Midbrain (tissue), 1 donor: ENCODE measurements at regions not wholly inside any gene's neighbourhood (a gene's known extent, or its start where the extent isn't known, plus 50 kb on each side); places are given as distances from the start of the nearest gene placed in this dataset.
A peak's percentile ranks its signal among the peaks of the same experiment; 100 is the strongest.
"Not testable (repeated sequence)": the region's sequence is repeated elsewhere in the genome, so short reads cannot be mapped to it uniquely, and the experiment has no call there.

Source experiments
- DNase-seq: peaks from one replicate; lab custom pipeline; 2025; lab: John Stamatoyannopoulos, UW

DNA sequence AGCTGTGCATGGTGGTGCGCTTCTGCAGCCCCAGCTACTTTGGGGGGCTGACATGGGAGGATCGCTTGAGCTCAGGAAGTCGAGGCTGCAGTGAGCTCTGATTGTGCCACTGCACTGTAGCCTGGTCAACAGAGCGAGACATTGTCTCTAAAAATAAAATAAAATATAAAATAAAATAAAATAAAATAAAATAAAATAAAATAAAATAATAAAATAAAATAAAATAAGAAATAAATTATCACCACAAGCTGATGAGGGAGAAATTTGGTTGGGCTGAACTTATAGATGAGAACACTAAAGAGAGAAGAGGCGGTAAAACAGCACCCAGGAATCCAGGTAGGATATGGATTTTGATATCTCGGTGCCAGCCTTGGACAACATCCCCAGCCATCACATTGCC, 933.7 kb downstream of the NLGN4X start:
- DNase-seq: no peak

DNA sequence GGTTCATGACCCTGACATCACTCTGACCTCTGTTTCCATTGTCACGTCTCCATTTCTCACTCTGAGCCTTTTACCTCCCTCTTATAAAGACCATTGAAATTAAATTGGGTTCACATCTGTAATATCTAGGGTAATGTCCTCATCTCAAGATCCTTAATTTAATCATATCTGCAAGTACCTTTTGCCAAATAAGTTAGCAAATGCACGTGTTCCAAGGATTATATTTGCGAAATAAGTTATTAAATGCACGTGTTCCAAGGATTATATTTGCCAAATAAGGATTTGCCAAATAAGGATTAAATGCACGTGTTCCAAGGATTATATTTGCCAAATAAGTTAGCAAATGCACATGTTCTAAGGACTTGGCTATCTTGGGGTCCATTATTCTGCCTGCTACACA, 938.0 kb downstream of the NLGN4X start:
- no peak for DNase-seq

DNA sequence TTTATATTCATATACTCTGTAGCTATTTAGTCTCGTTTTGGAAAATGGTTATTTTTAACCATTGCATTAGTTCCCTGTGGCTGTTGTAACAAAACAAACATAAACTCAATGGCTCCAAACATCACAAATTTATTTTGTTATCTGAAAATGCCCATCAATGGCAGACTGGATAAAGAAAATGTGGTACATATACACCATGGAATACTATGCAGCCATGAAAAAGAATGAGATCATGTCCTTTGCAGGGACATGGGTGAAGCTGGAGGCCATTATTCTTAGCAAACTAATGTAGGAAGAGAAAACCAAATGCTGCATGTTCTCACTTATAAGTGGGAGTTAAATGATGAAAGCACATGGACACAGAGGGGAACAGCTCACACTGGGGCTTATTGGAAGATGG, 938.7 kb downstream of the NLGN4X start:
- DNase-seq: not testable (repeated sequence)

DNA sequence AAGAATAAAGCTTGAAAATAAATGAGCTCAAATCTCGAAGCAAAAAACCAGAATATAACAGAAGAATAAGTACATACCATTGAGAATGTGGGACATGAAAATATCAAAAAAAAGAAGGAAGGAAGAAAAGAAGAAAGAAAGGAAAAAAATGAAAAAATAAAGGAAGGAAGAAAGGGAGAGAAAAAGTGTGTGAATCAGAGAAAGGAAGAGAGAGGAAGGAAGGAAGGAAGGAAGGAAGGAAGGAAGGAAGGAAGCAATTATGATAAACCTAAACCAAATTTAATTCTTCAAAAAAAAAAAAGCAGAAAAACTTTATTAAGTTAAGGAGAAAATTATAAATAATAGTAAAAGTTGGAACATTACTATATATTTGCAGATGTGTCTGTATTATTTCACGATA, 949.8 kb downstream of the NLGN4X start:
- DNase-seq: no peak

- DNase-seq: no peak
These were observed 963.3 kb downstream of the NLGN4X start for GRCh38 chrX:5265324-5265850.

DNA sequence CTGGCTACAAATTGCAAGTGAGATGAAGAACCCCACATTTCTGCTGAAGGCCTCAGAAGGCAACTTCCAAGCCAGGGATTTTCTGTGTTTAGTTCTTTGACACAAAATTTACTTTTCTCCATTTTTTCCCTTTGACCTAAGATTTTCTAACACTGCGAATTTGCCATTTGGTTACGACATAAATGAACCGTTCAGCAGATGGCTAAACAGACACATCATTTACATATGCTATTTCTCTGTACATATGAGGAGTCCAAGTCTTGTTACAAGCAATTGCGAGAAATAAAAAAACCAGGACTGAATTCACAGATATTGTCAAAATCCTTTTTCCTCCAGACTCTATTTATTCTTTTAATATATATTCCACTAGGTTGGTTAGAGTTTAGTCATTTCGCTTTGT, 978.6 kb downstream of the NLGN4X start:
- DNase-seq: no peak

- no peak for DNase-seq
These were observed 986.4 kb downstream of the NLGN4X start for GRCh38 chrX:5242091-5242790.

DNA sequence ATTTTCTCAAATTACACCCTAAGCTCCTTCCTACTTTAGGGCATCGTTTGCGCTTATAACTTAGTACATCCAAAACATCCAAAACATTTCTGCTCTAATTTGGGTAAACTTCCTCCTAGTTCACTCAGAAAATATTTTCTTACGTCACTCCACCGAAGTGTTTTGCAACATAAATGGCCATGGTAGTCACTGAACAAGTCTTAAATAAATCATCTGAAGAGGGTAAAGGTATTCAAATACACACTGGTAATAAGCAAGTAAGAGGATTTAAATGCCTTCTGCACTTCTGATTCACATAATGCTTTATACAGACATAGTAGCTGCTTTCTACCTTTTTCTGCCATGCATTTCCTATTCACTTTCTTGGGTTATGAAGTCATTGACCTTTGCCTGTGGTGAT, 991.9 kb downstream of the NLGN4X start:
- no peak for DNase-seq

GRCh38 chrX:5236096-5236495, 992.6 kb downstream of the NLGN4X start:
- DNase-seq: no peak

DNA sequence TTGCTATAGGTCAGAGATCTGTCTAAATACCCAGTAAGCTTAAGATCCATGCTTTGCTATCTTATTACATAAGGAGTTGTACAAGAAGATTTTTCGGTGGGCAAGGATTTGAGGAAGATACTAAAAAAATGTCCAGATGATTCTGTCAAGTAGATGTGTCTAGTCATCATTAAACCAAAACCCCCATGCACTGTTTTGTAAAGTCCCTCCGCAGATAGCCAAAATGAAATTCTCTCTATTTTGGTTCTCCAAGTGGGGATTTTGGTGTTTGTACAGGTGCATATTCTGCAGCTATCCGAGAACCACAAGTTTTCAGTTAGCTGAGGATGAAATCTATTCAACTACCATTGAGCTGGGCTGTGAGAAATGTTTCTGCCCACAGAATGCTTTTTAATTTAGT, 994.8 kb downstream of the NLGN4X start:
- no peak for DNase-seq

- no peak for DNase-seq
These were observed 1008.2 kb downstream of the NLGN4X start for GRCh38 chrX:5220421-5220820.

DNA sequence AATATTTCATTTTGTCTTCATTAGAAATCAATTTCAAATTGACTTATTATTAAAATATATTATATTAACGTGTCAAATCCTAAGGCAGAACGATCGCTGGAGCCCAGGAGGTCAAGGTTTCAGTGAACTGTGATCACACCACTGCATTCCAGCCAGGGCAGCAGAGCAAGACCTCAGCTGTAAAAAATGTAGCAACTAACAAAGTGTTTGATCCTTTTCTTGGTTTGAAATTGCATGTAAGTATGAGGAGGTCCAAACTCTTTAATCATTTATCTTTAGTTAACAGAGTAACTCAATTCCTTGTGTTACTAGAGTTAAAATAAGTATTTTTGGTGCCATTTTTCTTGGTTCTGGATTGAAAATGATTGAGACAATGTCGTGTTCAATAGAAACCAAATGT, 1033.9 kb downstream of the NLGN4X start:
- DNase-seq: no peak

DNA sequence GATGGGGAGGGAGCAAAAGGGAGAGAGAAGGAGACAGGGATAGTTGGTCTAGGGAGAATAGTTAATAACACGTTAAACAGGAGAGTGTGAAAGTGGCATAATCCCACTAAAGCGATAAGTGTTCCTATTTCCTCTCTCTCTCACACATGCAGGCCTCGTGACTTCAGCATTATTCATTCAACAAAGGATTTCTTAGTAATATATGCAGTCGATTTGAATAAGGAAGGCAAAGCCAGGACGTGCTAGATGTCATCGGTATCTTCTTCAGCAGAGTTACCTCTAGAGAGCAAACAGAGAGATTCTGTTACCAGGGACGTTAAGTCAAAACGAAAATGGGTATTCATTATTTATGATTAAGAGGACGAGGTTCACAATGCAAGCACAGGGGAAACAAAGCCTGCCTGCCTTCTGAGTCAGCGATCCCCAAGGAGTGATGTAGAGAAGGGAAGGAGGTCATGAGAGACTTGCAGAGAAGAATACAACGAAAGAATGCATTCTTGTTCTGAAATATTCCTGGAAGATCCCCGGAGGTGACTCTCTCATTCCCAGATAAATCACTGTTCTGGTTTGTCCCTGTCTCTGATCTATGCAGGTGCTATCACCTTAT, 1048.4 kb downstream of the NLGN4X start:
- no peak for DNase-seq

GRCh38 chrX:5176766-5177165, 1051.9 kb downstream of the NLGN4X start:
- DNase-seq: no peak

GRCh38 chrX:5163663-5164062, 1065.0 kb downstream of the NLGN4X start:
- DNase-seq: no peak

DNA sequence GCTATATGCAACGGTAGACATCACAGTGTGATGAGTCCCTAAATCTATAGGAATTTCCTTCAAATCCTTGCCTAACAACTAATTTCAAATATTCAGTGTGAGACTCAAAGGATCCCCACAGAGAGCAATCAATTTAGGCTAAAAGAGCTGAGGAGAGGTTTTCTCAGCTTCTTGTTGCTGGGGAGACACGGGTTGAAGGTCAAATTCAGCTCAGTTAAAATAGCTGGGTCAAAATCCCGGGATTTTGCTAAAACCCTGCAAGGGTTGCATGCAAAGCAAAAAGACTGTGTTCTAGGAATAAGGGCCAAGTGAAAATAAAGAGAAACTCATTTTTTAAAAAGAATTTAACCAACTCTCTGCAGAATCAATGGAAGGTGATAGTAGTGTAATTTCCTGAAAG, 1073.4 kb downstream of the NLGN4X start:
- peak; percentile 5 for DNase-seq

GRCh38 chrX:5145957-5146356, 1082.7 kb downstream of the NLGN4X start:
- no peak for DNase-seq

DNA sequence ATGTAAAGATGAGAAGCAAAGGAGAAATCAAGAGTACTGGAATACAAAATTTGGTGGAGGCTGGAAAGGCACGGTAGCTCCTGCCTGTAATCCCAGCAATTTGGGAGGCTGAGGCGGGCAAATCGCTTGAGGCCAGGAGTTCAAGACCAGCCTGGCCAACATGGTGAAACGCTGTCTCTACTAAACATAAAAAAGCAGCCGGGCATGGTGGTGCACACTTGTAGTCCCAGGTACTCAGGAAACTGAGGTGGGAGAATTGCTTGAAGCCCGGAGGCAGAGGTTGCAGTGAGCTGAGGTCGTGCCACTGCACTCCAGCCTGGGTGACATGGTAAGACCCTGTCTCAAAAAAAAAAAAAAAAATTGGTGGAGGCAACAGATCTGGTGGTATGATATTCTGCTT, 1086.0 kb downstream of the NLGN4X start:
- DNase-seq: no peak

- DNase-seq: no peak
These were observed 1106.4 kb downstream of the NLGN4X start for GRCh38 chrX:5122181-5122678.

DNA sequence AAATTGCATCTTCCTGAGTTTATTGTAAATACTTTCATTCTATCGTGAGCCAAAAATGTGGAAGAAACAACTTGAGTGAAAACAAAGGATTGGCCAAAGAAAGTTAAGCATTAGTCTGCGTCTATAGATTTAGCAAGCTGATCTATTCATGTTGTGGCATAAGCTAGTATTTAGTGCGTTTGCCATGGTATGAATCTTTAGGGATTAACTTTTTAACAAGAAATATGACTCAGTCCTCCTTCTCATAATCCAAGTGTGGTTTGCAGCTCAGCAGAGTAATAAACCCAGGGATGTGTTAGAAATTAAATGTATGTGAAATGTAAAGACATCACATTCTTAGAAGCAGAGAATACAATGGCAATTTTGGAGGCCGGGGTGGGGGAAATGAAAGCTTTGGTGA, 1110.9 kb downstream of the NLGN4X start:
- DNase-seq: no peak

DNA sequence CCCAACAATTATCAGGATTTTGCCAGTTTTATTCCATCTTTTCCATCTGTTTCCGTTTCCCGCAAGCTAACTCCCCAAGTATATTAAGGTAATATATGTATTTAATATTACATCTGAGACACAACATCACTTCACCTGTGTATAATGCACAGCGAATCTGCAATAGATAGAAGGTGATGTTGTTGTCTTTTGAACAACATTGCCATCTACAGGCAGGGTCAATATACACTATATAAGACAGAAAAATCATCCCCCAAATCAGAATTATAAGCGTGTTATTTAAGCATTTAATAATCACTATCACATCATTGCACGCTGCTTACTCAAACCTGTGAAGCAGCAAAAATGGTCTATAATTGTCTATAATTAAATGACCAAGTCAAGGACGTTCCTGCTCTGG, 1115.5 kb downstream of the NLGN4X start:
- DNase-seq: no peak

- no peak for DNase-seq
These were observed 1128.7 kb downstream of the NLGN4X start for GRCh38 chrX:5100004-5100403.

GRCh38 chrX:5086388-5086787, 1142.3 kb downstream of the NLGN4X start:
- no peak for DNase-seq

DNA sequence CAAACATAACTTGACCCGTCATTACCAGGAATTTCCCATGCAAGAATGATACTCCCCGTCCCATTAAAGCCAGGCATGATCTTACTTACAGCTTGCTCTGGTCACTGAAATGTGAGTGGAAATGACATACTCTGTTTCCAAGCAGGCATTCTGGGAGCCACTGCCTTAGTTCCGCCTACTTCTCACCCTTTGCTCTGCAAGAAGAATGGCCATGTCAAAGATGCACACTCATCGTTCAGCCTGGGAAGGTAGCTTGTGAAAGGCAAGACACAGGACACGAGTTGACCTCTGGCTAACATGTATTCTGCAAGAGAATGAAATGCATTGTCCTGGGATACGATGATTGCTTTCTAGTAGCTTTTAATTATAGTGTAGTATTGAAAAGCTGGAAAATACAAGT, 1144.4 kb downstream of the NLGN4X start:
- DNase-seq: no peak
